NOMO-1 treated with DMSO at 0.1 percent for 48 hours (cell line): ENCODE measurements at regions not wholly inside any gene's neighbourhood (a gene's known extent, or its start where the extent isn't known, plus 50 kb on each side); places are given as distances from the start of the nearest gene placed in this dataset.
"Not testable (repeated sequence)": the region's sequence is repeated elsewhere in the genome, so short reads cannot be mapped to it uniquely, and the experiment has no call there.

Experiments used
- DNase-seq: peaks from one replicate; lab custom pipeline; 2025; ENCODE audit not compliant: unreplicated experiment; lab: John Stamatoyannopoulos, UW

DNA sequence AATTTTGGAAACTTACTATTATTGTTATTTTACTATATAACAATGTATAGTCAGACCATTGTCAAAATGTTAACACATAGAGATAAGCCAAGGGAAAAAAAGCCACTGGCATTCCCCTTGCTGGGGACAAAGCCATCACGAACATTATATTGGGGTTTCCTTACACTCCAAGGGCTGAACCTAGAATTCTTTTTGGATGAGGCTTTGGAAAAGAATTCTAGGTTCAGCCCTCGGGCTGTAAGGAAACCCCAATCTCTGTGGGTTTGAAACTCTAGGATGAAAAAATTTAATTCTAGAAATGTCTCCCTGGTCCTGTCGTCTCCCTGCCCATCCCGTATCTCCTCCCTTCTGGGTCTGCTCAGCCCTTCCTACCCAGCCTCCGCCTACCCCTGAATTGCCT lies 67.0 kb upstream of the SMAD6 start:
- no peak for DNase-seq

- DNase-seq = no peak
These were observed 66.2 kb upstream of the SMAD6 start for GRCh38 chr15:66635817-66636216.

DNA sequence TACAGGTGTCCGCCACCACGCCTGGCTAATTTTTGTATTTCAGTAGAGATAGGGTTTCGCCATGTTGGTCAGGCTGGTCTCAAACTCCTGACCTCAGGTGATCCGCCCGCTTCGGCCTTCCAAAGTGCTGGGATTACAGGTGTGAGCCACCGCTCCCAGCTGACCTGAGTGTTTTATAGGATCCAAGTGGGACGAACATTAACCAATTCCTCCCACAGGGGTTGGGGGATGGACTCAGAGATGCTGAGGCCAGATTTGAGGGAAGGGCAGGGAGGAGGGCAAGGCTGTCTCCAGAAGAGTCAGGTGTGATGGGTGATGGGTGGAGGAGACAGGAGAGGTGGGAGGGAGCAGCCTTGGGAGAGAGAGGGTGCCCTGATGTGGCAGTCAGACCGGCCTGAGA lies 65.0 kb upstream of the SMAD6 start:
- not testable (repeated sequence) for DNase-seq

- DNase-seq = peak; percentile 19
These were observed 63.7 kb upstream of the SMAD6 start for GRCh38 chr15:66638377-66638776.

- DNase-seq = no peak
These were observed 60.3 kb upstream of the SMAD6 start for GRCh38 chr15:66641485-66642315.

GRCh38 chr15:66642514-66642913 lies 59.5 kb upstream of the SMAD6 start:
- no peak for DNase-seq

DNA sequence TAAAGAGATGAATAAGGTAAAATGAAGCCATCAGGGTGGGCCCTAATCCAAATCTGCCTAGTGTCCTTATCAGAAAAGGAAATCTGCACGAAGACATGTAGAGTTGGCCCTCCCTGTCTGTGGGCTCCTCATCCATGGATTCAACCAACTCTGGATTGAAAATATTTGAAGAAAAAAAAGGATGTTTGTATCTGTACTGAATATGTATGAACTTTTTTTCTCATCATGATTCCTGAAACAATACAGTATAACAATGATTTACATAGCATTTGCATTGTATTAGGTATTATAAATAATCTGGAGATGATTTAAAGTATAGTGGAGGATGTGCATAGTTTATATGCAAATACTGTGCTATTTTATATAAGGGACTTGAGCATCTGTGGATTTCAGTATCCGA lies 59.0 kb upstream of the SMAD6 start:
- no peak for DNase-seq

GRCh38 chr15:66644000-66644787 lies 57.8 kb upstream of the SMAD6 start:
- no peak for DNase-seq

DNA sequence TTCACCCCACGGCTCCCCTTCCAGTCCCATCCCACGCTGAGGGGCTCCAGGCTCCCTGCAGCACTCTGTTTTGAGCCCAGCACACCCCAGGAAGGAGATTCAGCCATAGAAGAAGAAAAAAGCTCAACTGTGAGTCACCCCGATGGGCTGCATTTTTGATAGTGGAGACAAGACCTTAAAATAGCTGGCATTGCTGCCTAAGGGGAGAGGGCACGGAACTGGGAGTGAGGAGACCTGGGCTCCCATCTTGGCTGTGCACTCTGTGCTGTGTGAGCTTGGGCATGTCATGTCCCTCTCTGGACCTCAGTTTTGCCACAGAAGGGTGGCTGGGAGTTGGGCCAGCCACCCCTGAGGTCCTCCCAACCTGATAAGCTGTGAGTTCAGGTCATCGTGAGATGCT lies 57.2 kb upstream of the SMAD6 start:
- no peak for DNase-seq

- no peak for DNase-seq
These were observed 55.7 kb upstream of the SMAD6 start for GRCh38 chr15:66646308-66646707.

DNA sequence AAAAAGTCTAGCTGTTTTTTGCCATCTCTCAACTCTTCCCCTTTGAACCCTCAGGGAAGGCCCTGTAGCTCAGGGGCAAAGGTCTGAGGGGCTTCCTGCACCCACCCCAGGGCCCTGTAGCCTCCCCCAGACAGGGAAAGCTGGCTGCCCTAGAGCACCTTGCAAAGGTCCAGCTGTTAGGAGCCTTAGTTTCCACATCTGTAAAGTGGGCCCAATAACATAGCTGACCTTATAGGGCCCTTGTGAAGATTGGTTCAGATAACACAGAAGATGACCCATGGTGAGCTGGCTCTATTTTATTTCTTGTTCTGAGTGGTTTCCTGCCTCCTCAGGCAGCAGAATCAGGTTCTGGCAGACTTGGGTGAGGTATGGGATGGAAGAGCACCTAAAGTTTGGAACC lies 55.2 kb upstream of the SMAD6 start:
- DNase-seq = no peak

GRCh38 chr15:66647358-66647757 lies 54.7 kb upstream of the SMAD6 start:
- DNase-seq = no peak

DNA sequence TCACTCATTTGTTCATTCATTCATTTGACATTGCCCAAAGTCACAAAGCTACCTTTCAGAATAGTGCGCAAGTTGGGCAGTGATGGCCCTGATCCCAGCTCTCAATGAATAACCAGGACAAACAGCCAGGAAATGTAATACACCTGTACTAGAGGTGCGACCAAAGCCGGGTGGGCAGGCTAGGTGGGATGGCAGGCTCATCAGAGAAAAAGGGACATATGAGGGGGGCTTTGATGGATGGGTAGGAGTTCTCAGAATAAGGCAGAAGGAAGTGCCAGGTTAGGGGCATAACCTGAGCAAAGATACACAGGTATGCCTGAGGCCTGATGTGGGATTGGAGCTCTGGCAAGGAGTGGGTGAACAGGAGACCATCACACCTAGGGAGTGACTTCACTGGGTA lies 53.4 kb upstream of the SMAD6 start:
- DNase-seq = no peak

DNA sequence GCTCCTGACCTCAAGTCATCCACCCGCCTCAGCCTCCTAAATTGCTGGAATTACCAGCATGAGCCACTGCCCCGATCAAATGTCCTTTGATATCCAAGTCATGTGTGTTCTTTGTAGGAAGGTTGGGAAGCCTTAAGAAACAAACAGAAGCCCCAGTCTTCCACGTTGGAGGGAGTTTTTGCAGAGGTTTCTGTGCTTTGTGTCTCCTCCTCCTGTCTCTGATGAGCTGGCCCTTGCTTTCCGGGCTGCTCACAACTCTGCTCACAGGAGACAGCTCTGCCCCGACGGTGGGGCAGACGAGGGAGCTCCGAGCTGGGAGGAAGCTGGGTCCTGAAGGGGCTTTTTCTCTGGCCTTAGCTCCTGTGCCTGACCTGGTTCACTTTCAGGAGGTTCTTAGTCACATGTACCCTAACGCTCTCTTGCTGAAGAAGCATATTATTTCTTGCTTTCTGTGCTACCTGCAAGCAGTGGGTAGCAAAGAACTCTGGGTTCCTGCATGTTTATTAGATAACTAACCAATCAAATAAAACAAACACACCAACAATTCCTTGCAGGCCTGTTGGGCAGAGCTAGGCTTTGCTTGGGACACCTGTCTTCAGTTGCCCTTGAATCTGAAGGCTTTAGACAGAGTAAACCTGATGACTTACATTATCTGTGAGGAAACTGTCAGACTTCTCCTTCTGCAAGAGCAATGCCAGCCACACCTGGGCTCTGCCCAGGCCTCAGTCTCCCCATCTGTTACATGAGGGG lies 52.6 kb upstream of the SMAD6 start:
- no peak for DNase-seq

GRCh38 chr15:66650433-66650832 lies 51.6 kb upstream of the SMAD6 start:
- no peak for DNase-seq

GRCh38 chr15:66651198-66651597 lies 50.8 kb upstream of the SMAD6 start:
- DNase-seq = no peak

GRCh38 chr15:66651913-66652642 lies 50.0 kb upstream of the SMAD6 start:
- no peak for DNase-seq
